ENCODE measurements at regions not wholly inside any gene's neighbourhood (a gene's known extent, or its start where the extent isn't known, plus 50 kb on each side); places are given as distances from the start of the nearest gene placed in this dataset.

DNA sequence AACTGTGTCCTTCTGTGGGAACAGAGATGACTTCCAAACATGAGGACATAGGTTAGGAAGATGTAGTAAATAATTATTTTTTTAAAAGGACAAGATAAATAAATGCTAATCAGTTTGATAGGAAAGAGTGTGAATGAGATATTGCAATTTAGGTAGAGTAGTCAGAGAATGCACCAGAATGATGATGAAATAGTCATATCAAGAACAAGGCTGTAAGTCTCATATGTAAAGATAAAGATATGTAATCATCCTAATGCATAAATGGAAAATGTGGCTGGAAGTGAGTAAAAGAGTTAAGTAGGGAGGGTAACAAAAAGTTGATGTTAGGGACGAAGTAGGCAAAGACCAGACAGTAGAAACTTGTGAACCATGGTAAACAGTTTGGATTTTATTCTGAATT lies 1041.7 kb upstream of the MIR17HG start:
- TF ChIP-seq EP300 (IDR thresholded peaks at IDR 0.05): no peak
- TF ChIP-seq POLR2A (IDR thresholded peaks at IDR 0.05): no peak
- TF ChIP-seq, protein P1, sequence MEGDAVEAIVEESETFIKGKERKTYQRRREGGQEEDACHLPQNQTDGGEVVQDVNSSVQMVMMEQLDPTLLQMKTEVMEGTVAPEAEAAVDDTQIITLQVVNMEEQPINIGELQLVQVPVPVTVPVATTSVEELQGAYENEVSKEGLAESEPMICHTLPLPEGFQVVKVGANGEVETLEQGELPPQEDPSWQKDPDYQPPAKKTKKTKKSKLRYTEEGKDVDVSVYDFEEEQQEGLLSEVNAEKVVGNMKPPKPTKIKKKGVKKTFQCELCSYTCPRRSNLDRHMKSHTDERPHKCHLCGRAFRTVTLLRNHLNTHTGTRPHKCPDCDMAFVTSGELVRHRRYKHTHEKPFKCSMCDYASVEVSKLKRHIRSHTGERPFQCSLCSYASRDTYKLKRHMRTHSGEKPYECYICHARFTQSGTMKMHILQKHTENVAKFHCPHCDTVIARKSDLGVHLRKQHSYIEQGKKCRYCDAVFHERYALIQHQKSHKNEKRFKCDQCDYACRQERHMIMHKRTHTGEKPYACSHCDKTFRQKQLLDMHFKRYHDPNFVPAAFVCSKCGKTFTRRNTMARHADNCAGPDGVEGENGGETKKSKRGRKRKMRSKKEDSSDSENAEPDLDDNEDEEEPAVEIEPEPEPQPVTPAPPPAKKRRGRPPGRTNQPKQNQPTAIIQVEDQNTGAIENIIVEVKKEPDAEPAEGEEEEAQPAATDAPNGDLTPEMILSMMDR (IDR thresholded peaks at IDR 0.05): no peak
- Histone ChIP-seq H3K27ac (no peak overlapping the region), H3K36me3 (no peaks in the 10 kb centered on the region), H3K9me3 (no peaks in the 10 kb centered on the region), H3K27me3 (no peaks in the 10 kb centered on the region), H3K4me1 (ENCODE audit: insufficient read depth) (no peaks in the 10 kb centered on the region), H3K4me3 (no peak overlapping the region)
- intact Hi-C loops (cut with DNase I): no loop called here
- DNase-seq: no peak
- WGBS, 3 donors: 73 to 77% (median 73%) methylated on average over 1 of the region's 1 CpG

DNA sequence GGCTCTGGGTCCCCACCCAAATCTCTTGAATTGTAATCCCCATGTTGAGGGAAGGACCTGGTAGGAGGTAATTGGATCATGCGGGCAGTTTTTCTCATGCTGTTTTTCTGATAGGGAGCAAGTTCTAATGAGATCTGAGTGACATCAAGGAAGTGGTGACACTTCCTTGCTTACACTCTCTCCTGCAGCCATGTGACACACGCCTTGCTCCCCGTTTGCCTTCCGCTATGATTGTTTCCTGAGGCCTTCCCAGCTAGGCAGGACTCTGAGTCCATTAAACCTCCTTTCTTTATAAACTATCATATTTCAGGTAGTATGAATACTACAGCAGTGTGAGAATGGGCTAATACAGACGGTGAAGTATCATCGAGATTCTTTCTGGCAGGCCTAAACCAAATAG lies 1040.4 kb upstream of the MIR17HG start:
- Histone ChIP-seq H3K27me3 (no peaks in the 10 kb centered on the region), H3K4me3 (no peak overlapping the region), H3K36me3 (no peaks in the 10 kb centered on the region), H3K27ac (no peak overlapping the region), H3K9me3 (no peaks in the 10 kb centered on the region), H3K4me1 (ENCODE audit: insufficient read depth) (no peaks in the 10 kb centered on the region)
- intact Hi-C loops (cut with DNase I): no loop called here
- WGBS, 3 donors: 91 to 95% (median 95%) methylated on average over 6 of the region's 6 CpGs
- DNase-seq: no peak
- no peak for TF ChIP-seq POLR2A (IDR thresholded peaks at IDR 0.05)
- TF ChIP-seq, protein P1 (IDR thresholded peaks at IDR 0.05): no peak
- TF ChIP-seq EP300 (IDR thresholded peaks at IDR 0.05): no peak

DNA sequence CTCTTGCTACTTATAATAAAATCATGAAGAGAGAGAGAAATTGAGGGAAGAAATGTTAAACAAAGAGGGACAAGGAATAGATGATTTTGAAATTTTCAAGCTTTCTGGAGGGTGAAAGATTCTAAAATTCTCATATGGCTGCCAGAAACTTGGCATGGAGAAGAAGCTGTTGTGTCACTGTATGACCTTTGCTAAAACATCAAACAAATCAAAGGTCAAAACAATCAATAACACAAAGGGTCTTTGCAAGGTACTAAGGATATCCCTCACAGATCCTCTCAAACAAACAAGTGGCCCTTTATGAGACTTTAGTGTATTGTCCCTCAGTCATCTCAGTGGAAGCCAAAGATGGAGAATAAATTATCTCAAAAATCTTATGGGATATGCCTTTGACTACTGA lies 1039.2 kb upstream of the MIR17HG start:
- intact Hi-C loops (cut with DNase I): no loop called here
- H3K9me3 ChIP-seq: no peaks in the 10 kb centered on the region

DNA sequence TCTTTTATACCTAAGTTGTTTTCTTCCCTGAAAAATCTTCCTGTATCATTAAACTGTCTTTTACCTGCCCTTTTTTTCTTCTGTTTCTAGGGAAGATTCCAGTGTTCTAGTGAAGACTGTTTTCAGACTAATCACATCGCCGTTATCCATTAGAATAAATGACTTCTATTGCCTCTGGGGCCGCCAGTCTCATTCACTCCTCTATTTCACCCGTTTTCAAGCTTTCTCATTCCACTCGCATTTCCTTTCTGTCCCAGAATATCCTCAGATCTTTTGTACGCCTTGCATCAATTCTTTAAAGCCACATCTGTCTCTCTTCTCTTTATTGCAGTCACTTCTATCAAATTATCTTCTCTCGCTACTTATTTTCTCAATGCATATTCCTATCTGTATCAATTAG lies 1035.6 kb upstream of the MIR17HG start:
- Histone ChIP-seq H3K9me3 (no peaks in the 10 kb centered on the region), H3K4me3 (no peak overlapping the region), H3K27me3 (no peaks in the 10 kb centered on the region), H3K36me3 (no peaks in the 10 kb centered on the region), H3K27ac (no peak overlapping the region), H3K4me1 (ENCODE audit: insufficient read depth) (no peaks in the 10 kb centered on the region)
- 85 to 89% (median 87%) methylated on average over 7 of the region's 7 CpGs for WGBS, 3 donors
- intact Hi-C loops (cut with DNase I): no loop called here
- DNase-seq: no peak
- TF ChIP-seq POLR2A (IDR thresholded peaks at IDR 0.05): no peak
- TF ChIP-seq, protein P1 (IDR thresholded peaks at IDR 0.05): no peak
- TF ChIP-seq EP300 (IDR thresholded peaks at IDR 0.05): no peak

More for the DNA sequence above, 1039.2 kb upstream of the MIR17HG start:
- no peak overlapping the region for H3K27ac ChIP-seq
- TF ChIP-seq POLR2A (IDR thresholded peaks at IDR 0.05) (no peak), EP300 (IDR thresholded peaks at IDR 0.05) (no peak)
- TF ChIP-seq, protein P1 (IDR thresholded peaks at IDR 0.05): no peak
- no peaks in the 10 kb centered on the region for H3K36me3 ChIP-seq
- no peak for DNase-seq
- no peaks in the 10 kb centered on the region for H3K27me3 ChIP-seq
- H3K4me3 ChIP-seq: no peak overlapping the region
- H3K4me1 ChIP-seq (ENCODE audit: insufficient read depth): no peaks in the 10 kb centered on the region

DNA sequence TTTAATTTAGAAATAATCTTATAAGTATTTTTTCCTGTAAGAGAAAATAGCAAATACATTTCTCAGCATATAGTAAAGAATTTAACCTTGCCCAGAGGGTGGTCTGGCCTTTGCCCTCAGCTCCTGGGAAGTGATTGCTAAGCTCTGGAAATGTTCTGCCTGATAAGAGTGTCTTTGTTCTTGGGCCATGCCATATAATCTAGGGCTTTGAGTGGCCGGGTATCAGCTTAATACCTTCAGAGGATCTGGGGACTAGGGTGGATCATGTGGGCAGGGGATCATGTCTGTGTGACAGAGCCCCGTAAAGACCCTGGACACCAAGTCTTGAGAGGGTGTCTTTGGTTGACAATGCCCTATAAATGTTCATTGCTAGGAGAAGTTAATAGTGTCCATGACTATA lies 1032.4 kb upstream of the MIR17HG start:
- Histone ChIP-seq H3K36me3 (no peaks in the 10 kb centered on the region), H3K27ac (no peak overlapping the region), H3K4me3 (no peak overlapping the region), H3K9me3 (no peaks in the 10 kb centered on the region), H3K27me3 (no peaks in the 10 kb centered on the region), H3K4me1 (ENCODE audit: insufficient read depth) (no peaks in the 10 kb centered on the region)
- WGBS, 3 donors: 51 to 64% (median 52%) methylated on average over 2 of the region's 2 CpGs
- intact Hi-C loops (cut with DNase I): no loop called here
- no peak for DNase-seq
- TF ChIP-seq POLR2A (IDR thresholded peaks at IDR 0.05): no peak
- TF ChIP-seq EP300 (IDR thresholded peaks at IDR 0.05): no peak
- TF ChIP-seq, protein P1 (IDR thresholded peaks at IDR 0.05): no peak

All from ovary (tissue), 7 donors.